Right lobe of liver (tissue), 4 donors: ENCODE measurements at regions not wholly inside any gene's neighbourhood (a gene's known extent, or its start where the extent isn't known, plus 50 kb on each side); places are given as distances from the start of the nearest gene placed in this dataset.

ENCODE experiments used
- POLR2A ChIP-seq: fragments of 450-650 bp; IDR thresholded peaks from one replicate; pipeline ENCODE4 v1.6.1; 2017; ENCODE audit warnings: antibody characterized with exemption, mild to moderate bottlenecking
- TF ChIP-seq, protein P1 (sequence below), 4 donors: fragments of 200-600 bp in 3 of 4; fragments of 450-650 bp in 1 of 4; IDR thresholded peaks; one replicate each; pipeline versions ENCODE4 v1.5.1 to v1.8.0; 2016 to 2022; ENCODE audit warnings: antibody characterized with exemption in 4 of 4, mild to moderate bottlenecking in 2 of 4
- donor health status: DM: no; HTN: no; CAD: no.
- donor health status: DM: no; HTN: no; CAD: no.
- donor health status: DM: no; HTN: yes; CAD: no.

DNA sequence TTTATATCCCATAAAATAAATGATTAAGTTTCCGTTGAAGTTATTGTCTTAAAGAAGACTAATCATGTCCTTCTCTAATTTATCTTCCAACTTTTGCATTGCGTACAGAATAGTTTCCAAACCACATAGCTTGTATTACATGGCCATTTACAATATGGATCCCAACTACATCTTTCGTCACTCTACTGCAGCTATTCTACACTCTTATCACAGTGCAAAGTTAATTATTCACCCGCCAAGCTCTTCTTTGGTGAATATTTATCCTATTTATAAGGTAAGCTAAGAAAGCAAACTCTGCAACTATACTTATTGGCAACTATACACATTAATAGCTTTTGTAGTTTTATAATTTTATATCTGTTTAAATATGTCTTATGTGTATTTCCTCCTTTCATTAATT lies 75.9 kb upstream of the ADAMTS19 start:
- TF ChIP-seq, protein P1, sequence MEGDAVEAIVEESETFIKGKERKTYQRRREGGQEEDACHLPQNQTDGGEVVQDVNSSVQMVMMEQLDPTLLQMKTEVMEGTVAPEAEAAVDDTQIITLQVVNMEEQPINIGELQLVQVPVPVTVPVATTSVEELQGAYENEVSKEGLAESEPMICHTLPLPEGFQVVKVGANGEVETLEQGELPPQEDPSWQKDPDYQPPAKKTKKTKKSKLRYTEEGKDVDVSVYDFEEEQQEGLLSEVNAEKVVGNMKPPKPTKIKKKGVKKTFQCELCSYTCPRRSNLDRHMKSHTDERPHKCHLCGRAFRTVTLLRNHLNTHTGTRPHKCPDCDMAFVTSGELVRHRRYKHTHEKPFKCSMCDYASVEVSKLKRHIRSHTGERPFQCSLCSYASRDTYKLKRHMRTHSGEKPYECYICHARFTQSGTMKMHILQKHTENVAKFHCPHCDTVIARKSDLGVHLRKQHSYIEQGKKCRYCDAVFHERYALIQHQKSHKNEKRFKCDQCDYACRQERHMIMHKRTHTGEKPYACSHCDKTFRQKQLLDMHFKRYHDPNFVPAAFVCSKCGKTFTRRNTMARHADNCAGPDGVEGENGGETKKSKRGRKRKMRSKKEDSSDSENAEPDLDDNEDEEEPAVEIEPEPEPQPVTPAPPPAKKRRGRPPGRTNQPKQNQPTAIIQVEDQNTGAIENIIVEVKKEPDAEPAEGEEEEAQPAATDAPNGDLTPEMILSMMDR (IDR thresholded peaks at IDR 0.05), result no peak
- TF ChIP-seq POLR2A, result no peak
